Loucy (cell line): ENCODE measurements at regions not wholly inside any gene's neighbourhood (a gene's known extent, or its start where the extent isn't known, plus 50 kb on each side); places are given as distances from the start of the nearest gene placed in this dataset.

Experiments used
- EZH2phosphoT487 ChIP-seq: fragments of 200-600 bp; IDR thresholded peaks from 2 replicates; pipeline ENCODE4 v1.6.1; 2018; ENCODE audit warnings: antibody characterized with exemption, mild to moderate bottlenecking, moderate library complexity, borderline replicate concordance
- TF ChIP-seq, protein P1 (sequence below): fragments of 200-600 bp; sonication (generic); conservative IDR thresholded peaks from 2 replicates; pipeline ENCODE4 v1.5.1; 2014; ENCODE audit warnings: mild to moderate bottlenecking, antibody characterized with exemption, low read length

DNA sequence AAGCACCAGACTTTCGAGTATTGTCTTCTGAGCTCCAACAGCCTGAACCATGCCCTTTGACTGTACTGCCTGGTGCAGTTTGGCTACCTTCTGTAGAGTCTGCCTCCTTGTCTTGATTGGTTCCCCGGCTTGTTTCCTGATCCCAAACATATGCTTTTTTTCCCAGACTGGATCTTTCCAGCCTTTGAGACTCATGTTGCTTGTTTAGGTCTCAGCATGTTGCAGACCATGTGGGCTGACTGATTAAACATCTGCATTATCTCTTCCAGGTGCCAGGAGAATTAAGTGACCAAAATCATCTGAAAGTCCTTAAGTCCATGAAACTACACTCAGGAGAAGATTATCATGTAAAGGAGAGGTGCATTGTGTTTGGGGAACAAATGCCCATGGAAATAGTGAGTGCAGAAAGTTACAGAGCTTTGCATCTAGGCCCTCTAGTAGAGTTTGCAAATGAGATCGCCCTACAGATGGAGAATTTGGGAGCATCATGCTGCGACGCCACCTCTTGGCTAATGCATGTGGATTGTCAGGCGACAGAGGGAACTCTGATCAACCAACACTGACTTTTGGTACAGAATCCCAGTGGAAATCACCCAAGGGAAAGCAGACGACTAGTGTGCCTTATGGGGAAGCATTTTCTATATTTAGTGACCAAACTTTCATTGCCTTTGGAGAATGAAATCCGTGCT is 188.8 kb downstream of the BLID start:
- TF ChIP-seq, protein P1, sequence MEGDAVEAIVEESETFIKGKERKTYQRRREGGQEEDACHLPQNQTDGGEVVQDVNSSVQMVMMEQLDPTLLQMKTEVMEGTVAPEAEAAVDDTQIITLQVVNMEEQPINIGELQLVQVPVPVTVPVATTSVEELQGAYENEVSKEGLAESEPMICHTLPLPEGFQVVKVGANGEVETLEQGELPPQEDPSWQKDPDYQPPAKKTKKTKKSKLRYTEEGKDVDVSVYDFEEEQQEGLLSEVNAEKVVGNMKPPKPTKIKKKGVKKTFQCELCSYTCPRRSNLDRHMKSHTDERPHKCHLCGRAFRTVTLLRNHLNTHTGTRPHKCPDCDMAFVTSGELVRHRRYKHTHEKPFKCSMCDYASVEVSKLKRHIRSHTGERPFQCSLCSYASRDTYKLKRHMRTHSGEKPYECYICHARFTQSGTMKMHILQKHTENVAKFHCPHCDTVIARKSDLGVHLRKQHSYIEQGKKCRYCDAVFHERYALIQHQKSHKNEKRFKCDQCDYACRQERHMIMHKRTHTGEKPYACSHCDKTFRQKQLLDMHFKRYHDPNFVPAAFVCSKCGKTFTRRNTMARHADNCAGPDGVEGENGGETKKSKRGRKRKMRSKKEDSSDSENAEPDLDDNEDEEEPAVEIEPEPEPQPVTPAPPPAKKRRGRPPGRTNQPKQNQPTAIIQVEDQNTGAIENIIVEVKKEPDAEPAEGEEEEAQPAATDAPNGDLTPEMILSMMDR: no peak
- TF ChIP-seq EZH2phosphoT487: no peak
